Left renal cortex interstitium (tissue), 4 donors: ENCODE measurements at regions not wholly inside any gene's neighbourhood (a gene's known extent, or its start where the extent isn't known, plus 50 kb on each side); places are given as distances from the start of the nearest gene placed in this dataset.
"Not testable (repeated sequence)": the region's sequence is repeated elsewhere in the genome, so short reads cannot be mapped to it uniquely, and the experiment has no call there.

Source experiments
- DNase-seq, 4 donors: peaks; one replicate each; pipeline ENCODE4 v3.0.0-alpha.2; 2013; ENCODE audit warnings: low read depth in 4 of 4, low spot score in 2 of 4, missing footprints in 1 of 4

DNA sequence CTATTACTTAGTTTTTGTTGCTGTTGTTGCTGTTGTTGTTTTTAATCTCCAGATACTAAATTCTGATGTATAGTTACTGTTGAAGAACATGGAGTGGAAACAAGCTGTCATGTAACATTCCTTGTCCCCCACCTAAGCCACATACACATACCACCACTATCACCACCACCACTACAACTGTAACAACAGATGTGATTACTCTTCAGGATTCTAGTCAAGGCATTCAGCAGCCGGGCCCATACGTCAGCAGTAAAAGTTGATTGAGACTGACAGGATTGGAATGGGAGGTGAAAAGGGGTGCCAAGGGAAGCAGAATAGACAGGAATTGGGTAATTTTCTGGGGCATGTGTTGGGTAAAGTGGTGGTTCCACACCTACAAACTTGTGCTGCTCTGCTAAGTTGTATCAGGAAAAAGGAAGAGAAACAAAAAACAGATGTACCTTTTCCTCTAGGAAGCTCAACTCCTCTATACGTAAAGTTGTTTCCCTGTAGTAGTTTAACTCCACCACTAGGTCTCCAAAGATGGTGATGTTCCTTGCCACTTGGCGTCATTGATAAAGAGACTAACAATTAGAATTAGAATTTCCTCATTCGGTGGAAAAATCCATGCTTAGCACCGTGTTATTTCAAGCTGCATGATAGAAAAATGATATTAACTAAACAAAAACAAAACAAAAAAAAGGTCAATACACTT is 138.6 kb downstream of the ARRDC3 start:
- DNase-seq: no peak

DNA sequence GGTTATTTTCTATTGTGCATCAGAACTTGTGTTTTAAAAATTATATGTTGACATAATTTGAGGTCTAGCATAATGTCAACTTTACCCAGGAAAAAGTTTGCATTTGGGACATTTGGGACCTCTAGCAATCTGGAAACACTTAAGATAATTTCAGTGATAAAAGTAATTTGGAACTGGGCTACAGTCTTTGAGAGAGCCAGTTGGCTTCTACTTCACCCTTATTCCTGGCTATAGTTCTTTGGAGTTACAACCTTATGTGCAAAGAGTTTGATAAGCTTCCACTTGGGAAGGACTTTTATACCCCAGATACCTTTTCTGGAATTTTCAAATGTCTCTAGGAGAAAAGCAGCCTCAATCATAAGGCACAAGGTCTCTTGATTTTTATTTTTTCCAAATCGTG is 139.3 kb downstream of the ARRDC3 start:
- DNase-seq: no peak

DNA sequence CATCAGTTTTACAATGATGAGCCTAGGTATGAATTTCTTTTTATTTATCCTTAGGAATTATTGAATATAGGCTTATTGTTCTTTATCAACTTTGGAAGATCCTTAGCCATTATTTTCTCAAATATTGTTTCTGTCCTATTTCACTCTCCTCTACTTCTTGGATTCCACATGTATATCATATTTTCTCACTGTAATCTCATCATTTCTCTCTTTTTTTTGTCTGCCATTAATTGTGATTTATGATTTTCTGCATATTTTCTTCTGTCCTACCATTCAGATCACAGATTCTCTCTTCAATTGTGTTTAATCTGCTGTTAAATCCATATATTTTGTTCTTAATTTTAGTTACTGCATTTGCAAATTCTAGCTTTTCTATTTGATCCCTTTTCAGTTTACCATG is 139.8 kb downstream of the ARRDC3 start:
- no peak for DNase-seq

- DNase-seq: not testable (repeated sequence)
Observed at GRCh38 chr5:91241460-91241859, 141.7 kb downstream of the ARRDC3 start.

DNA sequence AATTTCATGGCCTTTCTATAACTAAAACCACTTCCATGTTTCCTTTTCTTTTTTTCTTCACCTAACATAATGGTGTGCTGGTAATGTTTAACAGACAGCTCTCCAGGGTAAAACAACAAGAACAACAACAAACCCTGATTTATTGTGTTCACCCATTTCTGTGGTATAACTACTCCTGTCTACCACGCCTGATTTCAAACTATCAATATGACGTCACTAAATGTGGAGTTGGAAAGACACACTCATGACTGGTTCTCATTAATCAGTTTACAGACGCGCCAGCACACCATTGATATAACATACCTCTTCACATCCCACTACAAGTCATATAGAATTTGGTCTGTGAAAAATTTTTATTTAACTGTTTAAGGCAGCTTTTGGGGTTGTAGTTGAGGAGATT is 142.9 kb downstream of the ARRDC3 start:
- DNase-seq: no peak

GRCh38 chr5:91235271-91235694 is 147.8 kb downstream of the ARRDC3 start:
- no peak for DNase-seq

GRCh38 chr5:91232523-91232922 is 150.6 kb downstream of the ARRDC3 start:
- no peak for DNase-seq

DNA sequence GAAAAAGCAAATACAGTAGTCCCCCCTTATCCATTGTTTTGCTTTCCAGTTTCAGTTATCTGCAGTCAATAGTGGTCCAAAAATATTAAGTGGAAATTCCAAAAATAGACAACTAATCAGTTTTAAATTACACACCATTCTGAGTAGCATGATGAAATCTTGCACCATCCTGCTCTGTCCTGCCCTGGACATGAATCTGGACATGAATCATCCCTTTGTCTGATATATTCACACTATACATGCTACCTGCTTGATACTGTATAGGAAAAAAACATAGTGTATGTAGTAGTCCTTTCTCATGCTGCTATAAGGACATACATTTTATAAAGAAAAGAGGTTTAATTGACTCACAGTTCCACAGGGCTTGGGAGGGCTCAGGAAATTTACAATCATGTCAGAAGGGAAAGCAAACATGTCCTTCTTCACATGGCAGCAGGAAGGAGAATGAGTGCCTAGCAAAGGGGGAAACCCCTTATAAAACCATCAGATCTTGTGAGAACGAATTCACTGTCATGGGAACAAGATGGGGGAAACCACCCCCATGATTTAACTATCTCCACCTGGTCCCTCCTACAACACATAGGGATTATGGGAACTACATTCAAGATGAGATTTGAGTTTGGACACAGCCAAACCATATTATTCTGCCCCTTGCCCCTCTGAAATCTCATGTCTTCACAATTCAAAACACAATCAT is 153.9 kb downstream of the ARRDC3 start:
- DNase-seq: no peak

- DNase-seq: no peak
Observed at GRCh38 chr5:91228188-91228587, 154.9 kb downstream of the ARRDC3 start.

GRCh38 chr5:91225848-91226686 is 157.1 kb downstream of the ARRDC3 start:
- DNase-seq: no peak

DNA sequence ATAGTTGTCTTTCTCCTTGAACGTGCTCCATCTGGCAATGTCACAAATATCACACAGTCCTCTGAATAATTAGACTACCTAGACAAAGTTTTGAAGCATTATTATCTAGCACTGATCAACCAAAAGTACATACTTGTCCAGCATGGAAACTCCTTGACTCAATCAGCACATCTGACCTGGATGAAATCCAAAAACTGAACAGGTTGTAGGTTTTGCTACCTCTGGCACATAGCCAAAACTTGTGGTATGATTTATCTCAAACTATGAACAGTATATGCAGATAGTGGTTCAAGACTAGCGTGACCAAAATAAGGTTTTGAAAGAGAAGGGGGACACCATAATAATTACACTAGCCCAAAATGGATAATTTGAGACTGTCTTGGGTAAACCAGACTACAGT is 158.1 kb downstream of the ARRDC3 start:
- no peak for DNase-seq

DNA sequence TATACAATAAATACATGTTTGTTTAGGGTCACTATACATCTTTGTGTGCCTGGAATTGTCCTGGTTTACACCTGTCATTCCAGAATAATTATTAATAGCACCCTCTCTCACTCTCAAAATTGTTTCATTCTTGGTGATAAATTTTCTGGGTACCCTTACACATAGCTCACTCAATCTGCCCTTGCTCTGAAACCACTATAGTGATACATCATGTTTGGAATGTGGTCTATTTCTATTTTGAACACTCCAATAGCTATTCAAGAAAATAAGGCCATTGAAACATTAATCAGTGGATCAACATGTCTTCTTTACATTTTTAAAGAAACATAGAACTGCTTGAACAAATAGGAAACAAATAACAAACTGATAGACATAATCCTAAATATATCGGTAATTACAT is 158.7 kb downstream of the ARRDC3 start:
- DNase-seq: no peak

DNA sequence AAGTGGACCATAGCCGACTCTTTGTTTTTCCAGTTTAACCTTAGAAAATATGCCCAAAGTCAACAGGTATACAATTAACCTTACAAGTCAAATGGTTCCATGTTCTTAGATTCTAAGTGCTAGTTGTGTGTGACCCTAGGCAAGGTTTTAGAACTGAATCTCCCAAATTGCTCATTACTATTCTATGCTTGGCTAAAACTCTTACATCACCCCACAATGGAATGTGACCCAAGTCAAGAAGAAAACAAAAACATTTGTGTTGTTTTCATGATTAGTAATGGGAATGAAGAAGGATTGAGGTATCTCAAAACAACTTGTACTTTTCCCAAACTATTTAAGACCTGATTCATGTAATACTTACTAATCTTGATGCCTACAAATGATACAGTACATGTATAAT is 159.2 kb downstream of the ARRDC3 start:
- no peak for DNase-seq

- DNase-seq: no peak
Observed at GRCh38 chr5:91222482-91222881, 160.6 kb downstream of the ARRDC3 start.

GRCh38 chr5:91221917-91222316 is 161.2 kb downstream of the ARRDC3 start:
- no peak for DNase-seq

GRCh38 chr5:91219803-91220371 is 163.2 kb downstream of the ARRDC3 start:
- no peak for DNase-seq

DNA sequence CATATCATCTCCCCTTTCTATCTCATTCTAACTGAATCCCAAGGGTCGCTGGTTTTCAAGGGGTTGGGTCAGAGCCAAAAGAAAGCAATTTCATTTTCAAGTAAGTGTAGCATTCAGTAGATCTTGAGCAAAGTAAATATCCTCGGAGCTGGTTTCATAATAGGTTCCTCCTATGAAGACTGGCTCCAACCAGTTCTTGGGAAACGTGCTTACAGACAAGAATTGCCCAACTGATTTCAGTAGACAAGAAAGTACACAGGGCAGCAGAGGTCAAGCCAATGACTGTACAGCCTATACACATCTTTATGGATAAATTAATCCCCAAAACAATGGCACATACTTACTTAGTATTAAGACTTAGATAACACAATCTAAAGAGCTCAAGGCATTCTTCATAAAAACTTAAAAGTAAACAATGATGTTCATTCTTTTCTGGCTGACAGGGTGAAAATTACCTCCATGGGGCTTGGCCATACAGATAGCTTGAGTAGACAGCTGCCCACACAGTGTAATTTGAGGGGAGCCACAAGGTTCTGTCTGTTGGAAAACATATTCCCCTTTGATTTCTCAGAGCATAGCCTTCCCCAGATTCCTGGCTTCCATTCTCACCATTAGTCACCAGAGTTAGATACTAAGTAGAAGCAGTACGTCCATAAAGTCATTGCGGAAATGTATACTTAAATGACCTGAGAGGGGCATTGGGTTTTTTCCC is 163.9 kb downstream of the ARRDC3 start:
- DNase-seq: no peak

GRCh38 chr5:91217859-91218258 is 165.3 kb downstream of the ARRDC3 start:
- no peak for DNase-seq

DNA sequence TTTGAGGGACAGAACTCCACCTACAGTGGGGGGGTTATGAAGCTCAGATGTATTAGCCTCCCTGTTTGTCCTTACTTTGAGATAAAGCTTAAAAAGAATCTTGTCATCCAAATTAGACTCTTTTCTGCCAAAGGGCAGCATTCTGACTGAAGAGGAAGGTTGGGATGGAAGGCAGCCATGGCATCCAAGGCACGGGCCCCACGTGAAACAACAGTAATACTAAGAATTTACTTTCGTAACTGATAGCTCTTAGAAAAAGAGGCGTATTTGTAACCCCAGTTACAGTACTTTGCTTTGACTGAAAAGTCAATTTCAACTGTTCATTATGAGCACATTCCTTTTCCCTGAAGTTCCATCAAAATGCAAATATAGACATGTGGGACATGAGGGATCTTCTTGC is 168.5 kb downstream of the ARRDC3 start:
- no peak for DNase-seq
